KMS-11 (cell line): ENCODE measurements at regions not wholly inside any gene's neighbourhood (a gene's known extent, or its start where the extent isn't known, plus 50 kb on each side); places are given as distances from the start of the nearest gene placed in this dataset.
"Not testable (repeated sequence)": the region's sequence is repeated elsewhere in the genome, so short reads cannot be mapped to it uniquely, and the experiment has no call there.

ENCODE experiments used
- H2AFZ ChIP-seq: fragments of 200-600 bp; sonication (generic); 2 replicates; pipeline ENCODE4 v1.6.1; 2016; ENCODE audit warnings: antibody characterized with exemption, mixed run types, low read depth
- H3K27ac ChIP-seq: fragments of 200-600 bp; sonication (generic); 2 replicates; pipeline ENCODE4 v1.6.1; 2016; ENCODE audit warnings: mild to moderate bottlenecking, mixed run types
- H3K27me3 ChIP-seq: fragments of 200-600 bp; sonication (generic); 2 replicates; pipeline ENCODE4 v1.6.1; 2017; ENCODE audit warnings: mild to moderate bottlenecking, low read depth, mixed run types, moderate library complexity; ENCODE audit not compliant: insufficient read depth
- H3K36me3 ChIP-seq: fragments of 200-600 bp; sonication (generic); 2 replicates; pipeline ENCODE4 v1.6.1; 2017; ENCODE audit warnings: mild to moderate bottlenecking, mixed run types; ENCODE audit not compliant: insufficient read depth
- H3K4me1 ChIP-seq: fragments of 200-600 bp; sonication (generic); 2 replicates; pipeline ENCODE4 v1.6.1; 2016; ENCODE audit warnings: mild to moderate bottlenecking, low read depth, mixed run types; ENCODE audit not compliant: poor library complexity, severe bottlenecking
- H3K4me2 ChIP-seq: fragments of 200-600 bp; sonication (generic); 2 replicates; pipeline ENCODE4 v1.7.0; 2016; ENCODE audit warnings: mild to moderate bottlenecking, mixed run types
- H3K4me3 ChIP-seq: fragments of 200-600 bp; sonication (generic); IDR thresholded peaks from 2 replicates; pipeline ENCODE4 v1.6.1; 2017; ENCODE audit warnings: low read depth, low read length, mixed read lengths; ENCODE audit not compliant: insufficient read depth
- H3K79me2 ChIP-seq: fragments of 200-600 bp; sonication (generic); 2 replicates; pipeline ENCODE4 v1.6.1; 2016; ENCODE audit warnings: low read depth, mixed run types; ENCODE audit not compliant: insufficient read depth
- H3K9ac ChIP-seq: fragments of 200-600 bp; sonication (generic); 2 replicates; pipeline ENCODE4 v1.6.1; 2016; ENCODE audit warnings: mild to moderate bottlenecking, mixed run types
- H4K20me1 ChIP-seq: fragments of 200-600 bp; sonication (generic); 2 replicates; pipeline ENCODE4 v1.6.1; 2016; ENCODE audit warnings: mild to moderate bottlenecking, mixed run types; ENCODE audit not compliant: insufficient read depth
- TF ChIP-seq, protein P1 (sequence below): fragments of 200-600 bp; sonication (generic); conservative IDR thresholded peaks from 2 replicates; pipeline ENCODE4 v1.6.1; 2017; ENCODE audit warnings: low read depth, mild to moderate bottlenecking, antibody characterized with exemption, low read length, moderate library complexity, mixed read lengths

GRCh38 chr12:75943730-75944096 is 87.9 kb downstream of the PHLDA1 start:
- Histone ChIP-seq H4K20me1 (no peaks in the 10 kb centered on the region), H3K4me3 (no peak overlapping the region), H3K27me3 (no peaks in the 10 kb centered on the region), H3K9ac (no peak overlapping the region), H2AFZ (no peak overlapping the region), H3K79me2 (no peaks in the 10 kb centered on the region), H3K4me2 (no peak overlapping the region), H3K4me1 (no peaks in the 10 kb centered on the region), H3K27ac (no peak overlapping the region), H3K36me3 (no peaks in the 10 kb centered on the region)
- TF ChIP-seq, protein P1, sequence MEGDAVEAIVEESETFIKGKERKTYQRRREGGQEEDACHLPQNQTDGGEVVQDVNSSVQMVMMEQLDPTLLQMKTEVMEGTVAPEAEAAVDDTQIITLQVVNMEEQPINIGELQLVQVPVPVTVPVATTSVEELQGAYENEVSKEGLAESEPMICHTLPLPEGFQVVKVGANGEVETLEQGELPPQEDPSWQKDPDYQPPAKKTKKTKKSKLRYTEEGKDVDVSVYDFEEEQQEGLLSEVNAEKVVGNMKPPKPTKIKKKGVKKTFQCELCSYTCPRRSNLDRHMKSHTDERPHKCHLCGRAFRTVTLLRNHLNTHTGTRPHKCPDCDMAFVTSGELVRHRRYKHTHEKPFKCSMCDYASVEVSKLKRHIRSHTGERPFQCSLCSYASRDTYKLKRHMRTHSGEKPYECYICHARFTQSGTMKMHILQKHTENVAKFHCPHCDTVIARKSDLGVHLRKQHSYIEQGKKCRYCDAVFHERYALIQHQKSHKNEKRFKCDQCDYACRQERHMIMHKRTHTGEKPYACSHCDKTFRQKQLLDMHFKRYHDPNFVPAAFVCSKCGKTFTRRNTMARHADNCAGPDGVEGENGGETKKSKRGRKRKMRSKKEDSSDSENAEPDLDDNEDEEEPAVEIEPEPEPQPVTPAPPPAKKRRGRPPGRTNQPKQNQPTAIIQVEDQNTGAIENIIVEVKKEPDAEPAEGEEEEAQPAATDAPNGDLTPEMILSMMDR, result no peak

DNA sequence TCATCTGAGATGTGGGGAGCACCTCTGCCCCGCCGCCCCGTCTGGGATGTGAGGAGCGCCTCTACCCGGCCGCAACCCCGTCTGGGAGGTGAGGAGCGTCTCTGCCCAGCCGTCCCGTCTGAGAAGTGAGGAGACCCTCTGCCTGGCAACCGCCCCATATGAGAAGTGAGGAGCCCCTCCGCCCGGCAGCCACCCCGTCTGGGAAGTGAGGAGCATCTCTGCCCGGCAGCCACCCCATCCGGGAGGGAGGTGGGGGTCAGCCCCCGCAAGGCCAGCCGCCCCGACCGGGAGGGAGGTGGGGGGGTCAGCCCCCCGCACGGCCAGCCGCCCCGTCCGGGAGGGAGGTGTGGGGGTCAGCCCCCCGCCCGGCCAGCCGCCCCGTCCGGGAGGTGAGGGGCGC is 89.9 kb downstream of the PHLDA1 start:
- H3K4me1 ChIP-seq, H3K27ac ChIP-seq: not testable (repeated sequence)

GRCh38 chr12:75939016-75939642 is 92.4 kb downstream of the PHLDA1 start:
- no peak overlapping the region for H3K4me3 ChIP-seq
- no peaks in the 10 kb centered on the region for H3K36me3 ChIP-seq
- no peaks in the 10 kb centered on the region for H4K20me1 ChIP-seq
- H3K79me2 ChIP-seq, result no peaks in the 10 kb centered on the region
- no peak overlapping the region for H3K27ac ChIP-seq
- H2AFZ ChIP-seq, result no peak overlapping the region
- H3K9ac ChIP-seq, result no peak overlapping the region
- H3K4me2 ChIP-seq, result no peak overlapping the region
- no peaks in the 10 kb centered on the region for H3K27me3 ChIP-seq
- H3K4me1 ChIP-seq, result no peaks in the 10 kb centered on the region
- TF ChIP-seq, protein P1, result no peak

More for the DNA sequence above, 89.9 kb downstream of the PHLDA1 start:
- H3K79me2 ChIP-seq, H3K27me3 ChIP-seq, H4K20me1 ChIP-seq, H3K4me2 ChIP-seq, H2AFZ ChIP-seq, H3K4me3 ChIP-seq, H3K36me3 ChIP-seq, H3K9ac ChIP-seq: not testable (repeated sequence)

- Histone ChIP-seq H3K27me3 (no peaks in the 10 kb centered on the region), H3K36me3 (no peaks in the 10 kb centered on the region), H3K27ac (no peak overlapping the region), H3K79me2 (no peaks in the 10 kb centered on the region), H3K4me3 (no peak overlapping the region), H3K4me1 (no peaks in the 10 kb centered on the region), H4K20me1 (no peaks in the 10 kb centered on the region), H2AFZ (no peak overlapping the region), H3K9ac (no peak overlapping the region), H3K4me2 (no peak overlapping the region)
- TF ChIP-seq, protein P1, result no peak
Measured at GRCh38 chr12:75938189-75938588, 93.4 kb downstream of the PHLDA1 start.

DNA sequence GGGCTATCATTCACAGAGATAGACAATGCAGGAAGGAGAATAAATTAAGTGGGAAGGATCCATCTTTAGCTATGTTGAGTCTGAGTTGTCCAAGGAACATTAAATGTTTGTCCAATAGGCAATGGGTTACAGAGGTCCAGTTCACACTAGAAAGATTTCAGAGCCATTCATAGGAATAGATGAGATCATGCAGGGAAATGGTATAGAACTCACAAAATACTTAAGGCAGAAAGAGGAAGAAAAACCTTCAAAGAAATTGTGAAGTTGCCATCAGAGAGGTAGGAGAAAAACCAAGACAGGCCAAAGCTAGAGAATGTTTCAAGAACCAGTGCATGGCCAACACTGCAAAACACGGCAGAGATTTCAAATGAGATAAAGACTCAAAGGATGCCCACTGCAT is 94.1 kb downstream of the PHLDA1 start:
- Histone ChIP-seq H3K36me3 (no peaks in the 10 kb centered on the region), H2AFZ (no peak overlapping the region), H3K9ac (no peak overlapping the region), H3K27ac (no peak overlapping the region), H4K20me1 (no peaks in the 10 kb centered on the region), H3K79me2 (no peaks in the 10 kb centered on the region), H3K4me2 (no peak overlapping the region), H3K27me3 (no peaks in the 10 kb centered on the region), H3K4me3 (no peak overlapping the region), H3K4me1 (no peaks in the 10 kb centered on the region)
- TF ChIP-seq, protein P1, result no peak
